Activated CD8-positive, alpha-beta memory T cell treated with anti-CD3 and anti-CD28 coated beads, Interleukin-2, amount 50 U/mL, for 48 hours (primary cell): ENCODE measurements at regions not wholly inside any gene's neighbourhood (a gene's known extent, or its start where the extent isn't known, plus 50 kb on each side); places are given as distances from the start of the nearest gene placed in this dataset.
"Not testable (repeated sequence)": the region's sequence is repeated elsewhere in the genome, so short reads cannot be mapped to it uniquely, and the experiment has no call there.

Experiments used
- DNase-seq: peaks from one replicate; pipeline ENCODE4 v3.0.0-alpha.2; 2020

DNA sequence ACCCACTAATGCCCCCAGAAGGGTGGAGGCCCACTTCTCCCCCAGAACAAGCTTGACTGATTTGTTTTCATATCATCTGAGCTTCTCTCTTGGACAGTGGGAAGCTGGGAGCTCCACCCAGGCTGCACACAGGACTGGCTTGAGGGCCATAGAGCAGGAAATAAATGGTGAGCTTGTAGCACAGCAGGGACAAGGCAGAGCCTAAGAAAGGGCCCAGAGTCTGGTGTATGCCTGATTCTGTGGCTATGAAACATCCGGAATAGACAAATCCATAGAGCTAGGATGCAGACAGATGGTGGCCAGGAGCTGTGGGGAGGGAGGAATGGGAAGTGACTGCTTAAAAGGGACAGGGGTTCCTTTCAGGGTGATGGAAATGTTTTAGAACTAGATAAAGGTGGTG lies 79.0 kb downstream of the ARL6IP4 start:
- no peak for DNase-seq

DNA sequence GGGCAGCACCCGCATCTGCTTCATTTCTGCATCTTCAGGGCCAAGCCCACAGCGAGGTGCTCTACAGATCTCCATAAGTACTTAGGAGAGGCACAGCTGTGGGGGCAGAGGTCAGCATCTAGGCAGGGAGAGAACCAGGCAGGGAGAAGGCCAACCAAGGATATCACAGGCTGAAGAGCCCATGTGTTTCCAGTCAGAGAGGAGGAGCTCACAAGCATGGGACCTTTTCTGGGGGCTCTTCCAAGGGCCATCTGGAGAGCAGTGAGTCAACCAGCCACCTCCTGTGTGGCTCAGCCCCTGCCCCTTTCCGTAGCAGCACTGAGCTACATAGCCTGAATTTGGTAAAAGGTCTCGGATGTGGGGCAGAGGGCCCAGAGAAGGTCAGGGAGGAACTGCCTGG lies 78.5 kb downstream of the ARL6IP4 start:
- DNase-seq = no peak

- no peak for DNase-seq
These were observed 78.0 kb downstream of the ARL6IP4 start for GRCh38 chr12:123058481-123058880.

GRCh38 chr12:123057513-123058265 lies 77.2 kb downstream of the ARL6IP4 start:
- no peak for DNase-seq

- no peak for DNase-seq
These were observed 76.2 kb downstream of the ARL6IP4 start for GRCh38 chr12:123056709-123057108.

DNA sequence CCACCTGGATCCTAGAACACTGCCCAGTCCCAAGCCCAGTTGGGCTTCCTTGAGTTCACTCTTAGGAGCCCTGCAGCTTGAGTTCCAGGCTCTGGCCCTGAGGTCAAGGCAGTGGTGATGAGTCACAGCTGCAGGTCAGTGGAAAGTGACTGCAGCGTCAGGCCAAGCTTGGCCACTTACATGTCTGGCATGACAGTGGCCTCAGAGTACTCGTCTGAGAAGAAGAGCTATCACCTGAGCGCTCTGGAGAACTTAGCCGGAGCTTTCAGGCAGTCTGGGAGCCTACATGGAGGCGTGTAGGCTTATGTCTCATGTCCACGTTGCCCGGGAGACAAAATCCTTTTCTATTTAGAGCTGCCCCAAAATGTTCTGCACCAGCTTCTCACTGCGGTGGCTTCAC lies 75.6 kb downstream of the ARL6IP4 start:
- no peak for DNase-seq

DNA sequence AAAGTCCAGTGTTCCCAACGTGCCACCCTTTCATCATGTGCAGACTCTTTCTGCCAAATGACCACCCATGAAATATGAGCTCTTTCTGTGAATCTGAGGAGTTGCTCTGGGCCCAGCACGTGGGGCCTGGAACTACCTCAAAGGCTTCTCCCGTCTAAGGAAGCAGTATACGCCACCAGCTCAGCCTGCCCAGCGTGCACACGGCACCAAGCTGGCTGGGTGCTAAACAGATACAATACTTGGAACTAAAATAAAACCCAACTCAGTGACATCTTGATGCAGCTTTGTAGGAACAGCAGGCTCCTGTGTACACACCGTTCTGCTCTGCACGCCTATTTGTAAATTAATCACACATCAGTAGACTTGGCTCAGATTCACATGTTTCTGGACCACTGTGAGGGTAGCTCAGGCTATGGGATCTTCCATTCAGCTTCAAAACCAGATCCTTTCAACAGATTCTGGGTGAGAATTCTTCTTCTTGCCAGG lies 74.8 kb downstream of the ARL6IP4 start:
- DNase-seq = no peak

DNA sequence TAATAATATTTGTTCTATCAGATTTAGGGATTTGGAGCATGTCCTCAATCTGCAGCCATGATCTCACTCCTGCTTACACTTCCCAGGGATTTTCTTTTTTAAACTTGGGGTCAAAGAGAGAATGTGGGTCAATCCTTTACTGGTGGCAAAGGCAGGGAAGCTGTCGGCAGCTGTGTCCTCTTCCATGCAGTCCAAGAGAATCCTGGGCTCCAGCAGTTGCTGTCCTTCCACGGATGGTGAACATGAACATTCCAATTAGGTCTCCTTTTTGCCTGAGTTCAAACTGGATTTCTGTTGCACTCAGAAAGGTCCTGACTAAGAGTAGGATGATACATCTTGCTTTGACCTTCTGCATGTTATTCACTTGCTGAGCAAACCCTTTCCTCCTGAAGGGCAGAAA lies 73.9 kb downstream of the ARL6IP4 start:
- no peak for DNase-seq

DNA sequence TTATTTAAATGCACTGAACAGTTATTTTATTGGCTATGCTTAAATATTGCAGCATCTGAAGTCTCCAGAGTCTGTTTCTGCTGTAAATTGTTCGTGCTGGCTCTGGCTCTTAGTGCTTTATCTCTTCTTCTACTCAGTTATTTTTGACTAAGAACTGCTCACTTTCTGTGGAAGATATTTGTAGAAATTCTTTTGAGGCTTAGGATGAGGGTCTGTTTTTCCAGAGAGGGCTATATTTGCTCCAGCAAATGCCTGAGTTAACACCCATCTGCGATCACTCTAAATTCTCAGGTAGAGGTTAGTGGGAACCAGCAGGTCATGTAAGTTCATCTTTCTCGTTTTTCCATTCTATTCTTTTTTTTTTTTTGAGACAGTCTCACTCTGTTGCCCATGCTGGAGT lies 71.1 kb downstream of the ARL6IP4 start:
- no peak for DNase-seq

DNA sequence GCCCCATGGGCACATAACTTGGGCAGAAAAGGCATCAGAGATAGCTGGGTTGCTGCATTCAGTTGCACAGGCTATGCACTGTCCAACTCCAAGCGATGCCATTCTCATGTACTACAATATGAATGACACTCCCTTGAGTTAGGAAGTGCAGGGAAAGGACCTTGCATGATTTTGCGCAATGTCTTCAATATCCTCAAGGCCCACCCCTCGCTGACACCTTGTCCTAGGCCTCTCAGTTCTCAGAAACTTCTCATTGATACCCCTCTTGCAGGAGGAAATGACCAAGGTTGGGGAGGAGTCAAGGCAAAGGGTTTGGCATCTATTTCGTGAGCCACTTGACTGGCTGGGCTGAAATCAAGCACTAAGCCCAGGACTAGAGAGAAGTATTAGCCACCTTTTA lies 70.4 kb downstream of the ARL6IP4 start:
- no peak for DNase-seq

DNA sequence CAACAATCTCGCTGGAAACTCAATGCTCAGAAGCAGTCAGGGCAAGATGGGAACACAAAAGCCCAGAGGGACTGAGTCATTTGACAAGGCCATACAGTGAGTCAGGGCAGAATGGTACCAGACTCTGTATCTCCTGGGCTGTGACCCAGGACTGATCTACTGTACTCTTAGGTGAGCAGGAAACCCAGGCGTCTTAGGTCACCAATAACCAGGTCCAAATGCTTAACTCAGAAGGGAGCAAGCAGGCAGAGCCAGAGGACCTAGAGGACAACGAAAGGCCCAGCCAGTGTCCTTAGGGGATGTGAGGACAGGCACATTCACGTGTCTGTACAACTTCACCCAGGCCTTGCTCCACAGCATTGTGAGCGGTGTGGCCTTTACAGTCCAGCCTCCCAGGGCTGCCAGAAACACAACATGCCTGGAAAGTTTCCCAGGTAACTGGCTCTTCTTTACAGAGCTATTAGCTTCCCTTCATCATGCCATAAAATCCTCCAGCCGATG lies 69.9 kb downstream of the ARL6IP4 start:
- DNase-seq = no peak

DNA sequence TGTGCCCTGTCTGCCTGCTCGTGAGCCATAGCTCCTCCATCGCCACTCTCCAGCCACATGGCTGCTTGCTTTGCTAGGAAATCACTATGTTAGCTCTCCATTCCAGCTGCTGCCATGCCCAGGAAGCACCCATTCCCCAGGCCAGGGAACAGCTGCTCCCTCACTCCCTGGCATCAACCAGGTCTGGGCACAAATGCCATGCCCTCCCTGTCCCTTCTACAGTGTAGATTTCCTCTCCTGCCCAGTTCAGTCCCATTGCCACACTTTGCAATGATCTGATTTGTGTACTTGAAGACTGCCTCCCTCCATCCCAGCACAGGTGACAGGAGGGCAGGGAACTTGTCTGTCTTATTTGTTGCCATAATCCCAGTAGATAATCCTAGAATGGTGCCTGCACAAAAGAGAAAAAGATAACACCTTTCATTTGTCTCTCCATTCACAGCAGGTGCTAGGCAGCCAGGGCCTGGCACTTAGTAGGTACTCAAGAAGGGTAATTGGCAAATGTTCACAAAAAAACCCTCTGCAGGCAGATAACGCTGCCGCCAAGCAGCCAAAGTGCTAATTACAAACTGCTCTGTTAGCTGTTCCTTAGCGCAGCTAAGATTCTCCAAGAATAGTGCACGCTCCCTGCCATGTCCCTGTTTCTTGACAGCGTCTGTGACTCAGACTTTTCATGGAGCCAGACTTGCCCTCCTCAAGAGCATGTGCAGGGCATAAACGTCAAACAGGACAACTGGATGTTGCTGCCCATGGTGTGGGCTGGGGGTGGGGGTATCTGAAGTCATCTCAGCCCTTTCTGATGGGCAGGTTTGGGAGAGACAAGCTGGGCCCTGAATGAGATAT lies 69.1 kb downstream of the ARL6IP4 start:
- DNase-seq = no peak

GRCh38 chr12:123047892-123048291 lies 67.4 kb downstream of the ARL6IP4 start:
- DNase-seq = not testable (repeated sequence)

- no peak for DNase-seq
These were observed 66.8 kb downstream of the ARL6IP4 start for GRCh38 chr12:123047289-123047688.

GRCh38 chr12:123046431-123046830 lies 66.0 kb downstream of the ARL6IP4 start:
- DNase-seq = no peak

GRCh38 chr12:123045678-123046077 lies 65.2 kb downstream of the ARL6IP4 start:
- no peak for DNase-seq

DNA sequence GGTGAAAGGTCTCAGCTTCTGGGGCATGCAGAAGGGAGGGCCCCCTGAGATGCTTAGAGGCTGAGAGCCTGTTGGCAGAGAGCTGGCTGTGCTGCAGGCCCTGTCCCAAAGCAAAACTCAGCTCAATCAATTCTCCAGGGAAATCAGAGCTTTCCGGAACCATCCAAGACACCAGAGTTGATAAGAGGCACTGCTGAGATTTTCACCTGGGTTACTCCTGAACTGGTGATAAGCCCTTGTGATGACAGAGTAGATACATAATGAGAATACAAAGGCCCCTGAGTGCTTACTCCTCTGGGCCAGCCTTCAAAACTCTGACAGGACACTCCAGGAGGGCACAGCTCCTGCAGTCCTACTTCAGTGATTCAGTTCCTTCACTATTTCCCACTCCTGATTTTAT lies 63.9 kb downstream of the ARL6IP4 start:
- no peak for DNase-seq

- DNase-seq = peak; percentile 85
These were observed 63.1 kb downstream of the ARL6IP4 start for GRCh38 chr12:123043536-123044001.

DNA sequence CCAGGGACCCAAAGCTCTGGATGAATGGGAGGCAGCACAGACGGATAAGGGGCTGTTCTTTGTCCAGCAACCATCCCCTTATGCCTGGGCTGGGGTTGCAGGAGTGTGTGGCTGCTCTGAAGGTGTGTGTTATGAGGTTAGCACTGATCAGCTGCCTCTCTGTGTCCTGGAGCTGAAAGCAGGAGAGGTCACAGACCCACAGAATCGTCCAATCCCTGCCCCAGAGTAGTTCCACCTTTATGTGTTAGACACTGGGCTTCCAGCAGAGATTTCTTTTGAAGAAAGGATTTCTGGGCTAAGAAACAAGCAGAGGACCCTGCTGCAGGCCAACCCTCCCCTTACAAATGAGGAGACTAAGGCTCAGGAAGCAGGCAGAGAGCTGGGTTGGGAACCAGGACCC lies 62.4 kb downstream of the ARL6IP4 start:
- DNase-seq = no peak

GRCh38 chr12:123041811-123042655 lies 61.6 kb downstream of the ARL6IP4 start:
- no peak for DNase-seq

DNA sequence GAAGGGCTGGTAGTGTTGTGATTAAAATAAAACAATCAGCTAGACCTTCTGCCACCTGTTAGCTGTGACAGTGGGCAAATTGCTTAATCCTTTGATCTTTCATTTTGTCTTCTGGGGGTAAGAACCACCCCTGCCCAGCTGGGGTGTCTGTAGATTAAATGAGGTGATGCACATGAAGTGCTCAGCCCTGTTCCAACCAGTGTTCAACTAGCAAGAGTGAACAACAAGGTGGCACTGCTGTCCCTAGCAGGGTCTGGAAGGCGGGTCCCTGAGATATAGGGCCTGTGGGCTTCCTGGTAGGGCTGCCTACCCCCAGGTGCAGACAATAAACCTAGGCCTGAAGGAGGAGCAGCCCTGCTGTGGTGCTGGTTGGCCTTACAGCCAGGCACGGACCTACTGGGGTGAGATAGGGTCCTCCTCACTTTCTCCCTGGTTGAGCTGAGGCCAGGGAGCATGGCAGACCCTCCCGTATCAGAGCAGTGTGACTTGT lies 60.6 kb downstream of the ARL6IP4 start:
- DNase-seq = no peak

- no peak for DNase-seq
These were observed 59.6 kb downstream of the ARL6IP4 start for GRCh38 chr12:123040106-123040505.

- no peak for DNase-seq
These were observed 58.5 kb downstream of the ARL6IP4 start for GRCh38 chr12:123038966-123039365.
